GM23338 (cell line): ENCODE measurements at regions not wholly inside any gene's neighbourhood (a gene's known extent, or its start where the extent isn't known, plus 50 kb on each side); places are given as distances from the start of the nearest gene placed in this dataset.

Experiments used
- ATAC-seq: fragments of 200-7000 bp; cut with Tn5 transposase; 3 replicates; pipeline ENCODE4 v1.9.1; 2020
- DNase-seq: peaks from one replicate; pipeline ENCODE4 v3.0.0-alpha.2; 2015; ENCODE audit warnings: low spot score
- H2AFZ ChIP-seq: fragments of 200-600 bp; sonication (generic); 2 replicates; pipeline ENCODE4 v1.8.0; 2016; ENCODE audit warnings: antibody characterized with exemption, mild to moderate bottlenecking, moderate library complexity
- H3F3A ChIP-seq: fragments of 200-600 bp; sonication (generic); replicated peaks from 2 replicates; pipeline ENCODE4 v1.8.0; 2017; ENCODE audit warnings: antibody characterized with exemption, mixed run types, low read depth
- H3K27ac ChIP-seq: fragments of 200-600 bp; sonication (generic); 2 replicates; pipeline ENCODE4 v1.6.1; 2016; ENCODE audit warnings: low read depth
- H3K27me3 ChIP-seq: fragments of 200-600 bp; sonication (generic); 2 replicates; pipeline ENCODE4 v1.8.0; 2016; ENCODE audit warnings: mild to moderate bottlenecking, mixed run types, moderate library complexity; ENCODE audit not compliant: insufficient read depth
- H3K36me3 ChIP-seq: fragments of 200-600 bp; sonication (generic); 2 replicates; pipeline ENCODE4 v1.8.0; 2016; ENCODE audit warnings: mild to moderate bottlenecking; ENCODE audit not compliant: insufficient read depth
- H3K4me1 ChIP-seq: fragments of 200-600 bp; sonication (generic); 2 replicates; pipeline ENCODE4 v1.8.0; 2016; ENCODE audit warnings: mild to moderate bottlenecking, moderate library complexity; ENCODE audit not compliant: insufficient read depth
- H3K4me2 ChIP-seq: fragments of 200-600 bp; sonication (generic); 2 replicates; pipeline ENCODE4 v1.7.1; 2017; ENCODE audit warnings: mixed run types
- H3K4me3 ChIP-seq: fragments of 200-600 bp; sonication (generic); 2 replicates; pipeline ENCODE4 v1.6.1; 2016; ENCODE audit warnings: mixed run types
- H3K79me2 ChIP-seq: fragments of 200-600 bp; sonication (generic); replicated peaks from 2 replicates; pipeline ENCODE4 v1.8.0; 2017; ENCODE audit warnings: mild to moderate bottlenecking; ENCODE audit not compliant: insufficient read depth
- H3K9me2 ChIP-seq: fragments of 200-600 bp; sonication (generic); 2 replicates; pipeline ENCODE4 v1.8.0; 2017; ENCODE audit not compliant: insufficient read depth
- H4K20me1 ChIP-seq: fragments of 200-600 bp; sonication (generic); replicated peaks from 2 replicates; pipeline ENCODE4 v1.8.0; 2017; ENCODE audit warnings: mild to moderate bottlenecking; ENCODE audit not compliant: insufficient read depth
- H3K27ac Mint-ChIP-seq: 2 replicates; pipeline ENCODE4 v1.8.0; 2020; ENCODE audit warnings: inconsistent platforms, mild to moderate bottlenecking, moderate library complexity, mixed read lengths
- H3K27me3 Mint-ChIP-seq: 3 replicates; pipeline ENCODE4 v1.8.0; 2022; ENCODE audit warnings: low read depth, mild to moderate bottlenecking, moderate library complexity, mixed read lengths, inconsistent platforms; ENCODE audit not compliant: insufficient read depth, poor library complexity
- H3K36me3 Mint-ChIP-seq: 3 replicates; pipeline ENCODE4 v1.8.0; 2021; ENCODE audit warnings: low read depth, mild to moderate bottlenecking, inconsistent platforms, moderate library complexity, mixed read lengths
- H3K4me1 Mint-ChIP-seq: 3 replicates; pipeline ENCODE4 v1.8.0; 2020; ENCODE audit warnings: mild to moderate bottlenecking, inconsistent platforms, mixed read lengths
- H3K4me3 Mint-ChIP-seq: 3 replicates; pipeline ENCODE4 v1.8.0; 2021; ENCODE audit warnings: moderate library complexity, mild to moderate bottlenecking, inconsistent platforms, mixed read lengths
- H3K9me3 Mint-ChIP-seq: 3 replicates; pipeline ENCODE4 v1.8.0; 2020; ENCODE audit warnings: moderate library complexity, mild to moderate bottlenecking, inconsistent platforms, mixed read lengths
- CREB1 ChIP-seq: fragments of 250-450 bp; sonication (Bioruptor Pico); IDR thresholded peaks from 2 replicates; pipeline ENCODE4 v1.5.0; 2020; ENCODE audit warnings: low read depth, mild to moderate bottlenecking, moderate library complexity
- EZH2 ChIP-seq: fragments of 200-600 bp; sonication (generic); IDR thresholded peaks from one replicate; pipeline ENCODE4 v1.8.0; 2017; ENCODE audit warnings: antibody characterized with exemption, mild to moderate bottlenecking, low read depth; ENCODE audit not compliant: unreplicated experiment
- EZH2phosphoT487 ChIP-seq: fragments of 200-600 bp; sonication (generic); IDR thresholded peaks from one replicate; pipeline ENCODE4 v1.8.1; 2018; ENCODE audit warnings: antibody characterized with exemption; ENCODE audit not compliant: unreplicated experiment
- JUNB ChIP-seq: IDR thresholded peaks from one replicate; pipeline ENCODE4 v1.6.1; 2016; ENCODE audit warnings: antibody characterized with exemption; ENCODE audit not compliant: unreplicated experiment
- NANOG ChIP-seq: IDR thresholded peaks from 2 replicates; pipeline ENCODE4 v1.6.1; 2016; ENCODE audit warnings: antibody characterized with exemption, borderline replicate concordance
- POLR2AphosphoS5 ChIP-seq: IDR thresholded peaks from 2 replicates; pipeline ENCODE4 v1.6.1; 2016; ENCODE audit warnings: antibody characterized with exemption, low read depth
- ZNF114 ChIP-seq: fragments of 250-450 bp; sonication (Bioruptor Pico); IDR thresholded peaks from 2 replicates; pipeline ENCODE4 v1.5.0; 2020; ENCODE audit warnings: mild to moderate bottlenecking, moderate library complexity
- TF ChIP-seq, protein P1 (sequence below): fragments of 250-450 bp; sonication (Bioruptor Pico); IDR thresholded peaks from 2 replicates; pipeline ENCODE4 v1.5.0; 2020; ENCODE audit warnings: mild to moderate bottlenecking, moderate library complexity
- TF ChIP-seq, protein P2 (sequence below): IDR thresholded peaks from one replicate; pipeline ENCODE4 v1.6.1; 2018; ENCODE audit warnings: antibody characterized with exemption; ENCODE audit not compliant: unreplicated experiment
- TF ChIP-seq, protein P3 (sequence below), 2 experiments: fragments of 200-600 bp in 1 of 2; sonication (generic) in 1 of 2; conservative IDR thresholded peaks; 2 replicates each; pipeline versions ENCODE4 v1.5.1 to v1.6.1; 2016 to 2017; ENCODE audit warnings: antibody characterized with exemption in 2 of 2, low read depth in 2 of 2, mild to moderate bottlenecking in 2 of 2, moderate library complexity in 1 of 2

DNA sequence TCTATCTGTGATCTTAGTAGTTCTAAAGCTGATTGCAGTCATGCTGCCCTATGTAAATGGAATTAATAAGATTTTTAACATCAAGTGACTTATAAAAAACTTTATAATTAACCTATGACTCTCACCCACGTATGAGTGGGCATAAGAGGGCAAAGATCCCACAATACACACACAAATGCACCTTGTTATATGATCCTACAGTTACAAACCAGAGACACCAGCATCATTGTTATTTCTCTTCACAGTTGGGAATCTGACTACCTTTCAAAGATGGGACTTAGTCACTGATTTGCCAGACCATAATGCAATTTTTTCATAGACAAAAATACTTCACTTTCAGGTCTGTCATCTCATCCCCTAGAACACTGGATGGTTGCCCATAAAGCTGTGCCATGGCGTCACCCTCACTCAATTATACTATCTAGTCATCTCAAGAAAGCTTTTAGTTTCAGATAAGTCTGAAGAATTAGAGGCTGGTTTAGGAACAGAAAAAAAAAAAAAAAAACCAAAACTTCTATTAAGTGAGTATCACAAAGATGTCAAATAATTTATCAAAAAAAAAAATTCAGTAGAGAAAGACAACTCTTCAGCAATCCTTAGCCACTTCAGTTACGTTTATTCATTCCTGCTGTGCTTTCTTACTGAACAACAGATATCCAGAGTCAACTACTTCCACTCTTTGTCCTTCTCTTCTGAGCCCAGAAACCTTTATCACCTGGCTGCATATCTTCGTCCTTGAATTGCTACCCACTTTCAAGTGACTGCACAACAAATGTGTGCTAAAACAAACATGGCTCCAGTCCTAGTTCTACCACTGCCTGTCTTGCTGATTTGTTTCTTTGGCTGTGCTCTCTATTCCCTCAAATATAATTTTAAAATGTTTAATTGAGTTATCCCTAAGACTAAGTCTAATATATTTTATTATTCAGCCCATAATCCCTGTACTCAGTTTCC, 175.0 kb upstream of the CHRM2 start (continued):
- TF ChIP-seq, protein P1, sequence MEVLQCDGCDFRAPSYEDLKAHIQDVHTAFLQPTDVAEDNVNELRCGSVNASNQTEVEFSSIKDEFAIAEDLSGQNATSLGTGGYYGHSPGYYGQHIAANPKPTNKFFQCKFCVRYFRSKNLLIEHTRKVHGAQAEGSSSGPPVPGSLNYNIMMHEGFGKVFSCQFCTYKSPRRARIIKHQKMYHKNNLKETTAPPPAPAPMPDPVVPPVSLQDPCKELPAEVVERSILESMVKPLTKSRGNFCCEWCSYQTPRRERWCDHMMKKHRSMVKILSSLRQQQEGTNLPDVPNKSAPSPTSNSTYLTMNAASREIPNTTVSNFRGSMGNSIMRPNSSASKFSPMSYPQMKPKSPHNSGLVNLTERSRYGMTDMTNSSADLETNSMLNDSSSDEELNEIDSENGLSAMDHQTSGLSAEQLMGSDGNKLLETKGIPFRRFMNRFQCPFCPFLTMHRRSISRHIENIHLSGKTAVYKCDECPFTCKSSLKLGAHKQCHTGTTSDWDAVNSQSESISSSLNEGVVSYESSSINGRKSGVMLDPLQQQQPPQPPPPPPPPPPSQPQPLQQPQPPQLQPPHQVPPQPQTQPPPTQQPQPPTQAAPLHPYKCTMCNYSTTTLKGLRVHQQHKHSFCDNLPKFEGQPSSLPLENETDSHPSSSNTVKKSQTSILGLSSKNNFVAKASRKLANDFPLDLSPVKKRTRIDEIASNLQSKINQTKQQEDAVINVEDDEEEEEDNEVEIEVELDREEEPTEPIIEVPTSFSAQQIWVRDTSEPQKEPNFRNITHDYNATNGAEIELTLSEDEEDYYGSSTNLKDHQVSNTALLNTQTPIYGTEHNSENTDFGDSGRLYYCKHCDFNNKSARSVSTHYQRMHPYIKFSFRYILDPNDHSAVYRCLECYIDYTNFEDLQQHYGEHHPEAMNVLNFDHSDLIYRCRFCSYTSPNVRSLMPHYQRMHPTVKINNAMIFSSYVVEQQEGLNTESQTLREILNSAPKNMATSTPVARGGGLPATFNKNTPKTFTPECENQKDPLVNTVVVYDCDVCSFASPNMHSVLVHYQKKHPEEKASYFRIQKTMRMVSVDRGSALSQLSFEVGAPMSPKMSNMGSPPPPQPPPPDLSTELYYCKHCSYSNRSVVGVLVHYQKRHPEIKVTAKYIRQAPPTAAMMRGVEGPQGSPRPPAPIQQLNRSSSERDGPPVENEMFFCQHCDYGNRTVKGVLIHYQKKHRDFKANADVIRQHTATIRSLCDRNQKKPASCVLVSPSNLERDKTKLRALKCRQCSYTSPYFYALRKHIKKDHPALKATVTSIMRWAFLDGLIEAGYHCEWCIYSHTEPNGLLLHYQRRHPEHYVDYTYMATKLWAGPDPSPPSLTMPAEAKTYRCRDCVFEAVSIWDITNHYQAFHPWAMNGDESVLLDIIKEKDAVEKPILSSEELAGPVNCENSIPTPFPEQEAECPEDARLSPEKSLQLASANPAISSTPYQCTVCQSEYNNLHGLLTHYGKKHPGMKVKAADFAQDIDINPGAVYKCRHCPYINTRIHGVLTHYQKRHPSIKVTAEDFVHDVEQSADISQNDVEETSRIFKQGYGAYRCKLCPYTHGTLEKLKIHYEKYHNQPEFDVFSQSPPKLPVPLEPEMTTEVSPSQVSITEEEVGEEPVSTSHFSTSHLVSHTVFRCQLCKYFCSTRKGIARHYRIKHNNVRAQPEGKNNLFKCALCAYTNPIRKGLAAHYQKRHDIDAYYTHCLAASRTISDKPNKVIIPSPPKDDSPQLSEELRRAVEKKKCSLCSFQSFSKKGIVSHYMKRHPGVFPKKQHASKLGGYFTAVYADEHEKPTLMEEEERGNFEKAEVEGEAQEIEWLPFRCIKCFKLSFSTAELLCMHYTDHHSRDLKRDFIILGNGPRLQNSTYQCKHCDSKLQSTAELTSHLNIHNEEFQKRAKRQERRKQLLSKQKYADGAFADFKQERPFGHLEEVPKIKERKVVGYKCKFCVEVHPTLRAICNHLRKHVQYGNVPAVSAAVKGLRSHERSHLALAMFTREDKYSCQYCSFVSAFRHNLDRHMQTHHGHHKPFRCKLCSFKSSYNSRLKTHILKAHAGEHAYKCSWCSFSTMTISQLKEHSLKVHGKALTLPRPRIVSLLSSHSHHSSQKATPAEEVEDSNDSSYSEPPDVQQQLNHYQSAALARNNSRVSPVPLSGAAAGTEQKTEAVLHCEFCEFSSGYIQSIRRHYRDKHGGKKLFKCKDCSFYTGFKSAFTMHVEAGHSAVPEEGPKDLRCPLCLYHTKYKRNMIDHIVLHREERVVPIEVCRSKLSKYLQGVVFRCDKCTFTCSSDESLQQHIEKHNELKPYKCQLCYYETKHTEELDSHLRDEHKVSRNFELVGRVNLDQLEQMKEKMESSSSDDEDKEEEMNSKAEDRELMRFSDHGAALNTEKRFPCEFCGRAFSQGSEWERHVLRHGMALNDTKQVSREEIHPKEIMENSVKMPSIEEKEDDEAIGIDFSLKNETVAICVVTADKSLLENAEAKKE: no peak
- TF ChIP-seq CREB1 (CRISPR knock-in tag): no peak

DNA sequence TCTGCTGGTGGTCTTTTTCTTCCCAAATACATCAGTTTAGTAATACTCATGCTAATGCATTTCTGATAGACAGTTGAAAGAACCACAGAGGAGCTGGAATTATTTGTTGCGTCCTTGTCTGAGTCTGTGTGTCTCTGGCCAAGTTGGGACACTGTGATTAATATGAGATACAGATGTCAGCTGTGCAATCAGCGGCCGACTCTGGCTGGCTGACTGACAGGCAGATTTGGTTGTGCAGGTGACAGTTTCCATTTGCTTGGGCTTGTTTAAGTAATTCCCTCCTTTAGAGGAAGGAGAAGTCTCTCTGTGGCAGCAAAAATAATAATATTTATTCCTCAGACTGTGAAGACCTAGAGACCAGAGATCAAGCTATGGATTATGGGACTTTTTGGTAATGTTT, 176.2 kb upstream of the CHRM2 start:
- Mint-ChIP-seq H3K36me3 (no peaks in the 10 kb centered on the region), H3K4me3 (no peak overlapping the region), H3K4me1 (peaks cover 2% of the 10 kb centered on the region; the same call in 1 of the 3 replicates), H3K9me3 (no peaks in the 10 kb centered on the region), H3K27ac (no peak overlapping the region), H3K27me3 (no peaks in the 10 kb centered on the region)
- Histone ChIP-seq H3K4me2 (no peak overlapping the region), H3K27me3 (no peaks in the 10 kb centered on the region), H3K79me2 (no peaks in the 10 kb centered on the region), H2AFZ (no peak overlapping the region), H3K4me3 (no peak overlapping the region), H3F3A (no peaks in the 10 kb centered on the region), H3K4me1 (no peaks in the 10 kb centered on the region), H3K36me3 (no peaks in the 10 kb centered on the region), H3K9me2 (no peaks in the 10 kb centered on the region), H3K27ac (no peak overlapping the region), H4K20me1 (no peaks in the 10 kb centered on the region)
- no peak for DNase-seq
- ATAC-seq: no peak
- no peak for TF ChIP-seq EZH2
- TF ChIP-seq CREB1 (CRISPR knock-in tag): no peak
- no peak for TF ChIP-seq ZNF114 (CRISPR knock-in tag)
- TF ChIP-seq, protein P2, sequence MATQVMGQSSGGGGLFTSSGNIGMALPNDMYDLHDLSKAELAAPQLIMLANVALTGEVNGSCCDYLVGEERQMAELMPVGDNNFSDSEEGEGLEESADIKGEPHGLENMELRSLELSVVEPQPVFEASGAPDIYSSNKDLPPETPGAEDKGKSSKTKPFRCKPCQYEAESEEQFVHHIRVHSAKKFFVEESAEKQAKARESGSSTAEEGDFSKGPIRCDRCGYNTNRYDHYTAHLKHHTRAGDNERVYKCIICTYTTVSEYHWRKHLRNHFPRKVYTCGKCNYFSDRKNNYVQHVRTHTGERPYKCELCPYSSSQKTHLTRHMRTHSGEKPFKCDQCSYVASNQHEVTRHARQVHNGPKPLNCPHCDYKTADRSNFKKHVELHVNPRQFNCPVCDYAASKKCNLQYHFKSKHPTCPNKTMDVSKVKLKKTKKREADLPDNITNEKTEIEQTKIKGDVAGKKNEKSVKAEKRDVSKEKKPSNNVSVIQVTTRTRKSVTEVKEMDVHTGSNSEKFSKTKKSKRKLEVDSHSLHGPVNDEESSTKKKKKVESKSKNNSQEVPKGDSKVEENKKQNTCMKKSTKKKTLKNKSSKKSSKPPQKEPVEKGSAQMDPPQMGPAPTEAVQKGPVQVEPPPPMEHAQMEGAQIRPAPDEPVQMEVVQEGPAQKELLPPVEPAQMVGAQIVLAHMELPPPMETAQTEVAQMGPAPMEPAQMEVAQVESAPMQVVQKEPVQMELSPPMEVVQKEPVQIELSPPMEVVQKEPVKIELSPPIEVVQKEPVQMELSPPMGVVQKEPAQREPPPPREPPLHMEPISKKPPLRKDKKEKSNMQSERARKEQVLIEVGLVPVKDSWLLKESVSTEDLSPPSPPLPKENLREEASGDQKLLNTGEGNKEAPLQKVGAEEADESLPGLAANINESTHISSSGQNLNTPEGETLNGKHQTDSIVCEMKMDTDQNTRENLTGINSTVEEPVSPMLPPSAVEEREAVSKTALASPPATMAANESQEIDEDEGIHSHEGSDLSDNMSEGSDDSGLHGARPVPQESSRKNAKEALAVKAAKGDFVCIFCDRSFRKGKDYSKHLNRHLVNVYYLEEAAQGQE: no peak
- TF ChIP-seq POLR2AphosphoS5: no peak
- TF ChIP-seq, protein P3, sequence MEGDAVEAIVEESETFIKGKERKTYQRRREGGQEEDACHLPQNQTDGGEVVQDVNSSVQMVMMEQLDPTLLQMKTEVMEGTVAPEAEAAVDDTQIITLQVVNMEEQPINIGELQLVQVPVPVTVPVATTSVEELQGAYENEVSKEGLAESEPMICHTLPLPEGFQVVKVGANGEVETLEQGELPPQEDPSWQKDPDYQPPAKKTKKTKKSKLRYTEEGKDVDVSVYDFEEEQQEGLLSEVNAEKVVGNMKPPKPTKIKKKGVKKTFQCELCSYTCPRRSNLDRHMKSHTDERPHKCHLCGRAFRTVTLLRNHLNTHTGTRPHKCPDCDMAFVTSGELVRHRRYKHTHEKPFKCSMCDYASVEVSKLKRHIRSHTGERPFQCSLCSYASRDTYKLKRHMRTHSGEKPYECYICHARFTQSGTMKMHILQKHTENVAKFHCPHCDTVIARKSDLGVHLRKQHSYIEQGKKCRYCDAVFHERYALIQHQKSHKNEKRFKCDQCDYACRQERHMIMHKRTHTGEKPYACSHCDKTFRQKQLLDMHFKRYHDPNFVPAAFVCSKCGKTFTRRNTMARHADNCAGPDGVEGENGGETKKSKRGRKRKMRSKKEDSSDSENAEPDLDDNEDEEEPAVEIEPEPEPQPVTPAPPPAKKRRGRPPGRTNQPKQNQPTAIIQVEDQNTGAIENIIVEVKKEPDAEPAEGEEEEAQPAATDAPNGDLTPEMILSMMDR (conservative IDR thresholded peaks at IDR 0.05; ENCODE audit: low read depth in 2 of 2): no peak
- no peak for TF ChIP-seq JUNB
- TF ChIP-seq EZH2phosphoT487: no peak
- TF ChIP-seq NANOG: no peak
